Testis (tissue), 2 donors: ENCODE measurements at regions not wholly inside any gene's neighbourhood (a gene's known extent, or its start where the extent isn't known, plus 50 kb on each side); places are given as distances from the start of the nearest gene placed in this dataset.

Experiments used
- POLR2A ChIP-seq: fragments of 450-650 bp; IDR thresholded peaks from one replicate; pipeline ENCODE4 v1.6.1; 2017; ENCODE audit warnings: antibody characterized with exemption, mild to moderate bottlenecking, moderate library complexity
- TF ChIP-seq, protein P1 (sequence below), 3 experiments: fragments of 450-650 bp in 2 of 3; fragments of 200-600 bp in 1 of 3; sonication (generic) in 1 of 3; IDR thresholded peaks; one replicate each; pipeline ENCODE4 v1.5.1; 2016 to 2019; ENCODE audit warnings: antibody characterized with exemption in 3 of 3, mild to moderate bottlenecking in 2 of 3, moderate library complexity in 1 of 3

DNA sequence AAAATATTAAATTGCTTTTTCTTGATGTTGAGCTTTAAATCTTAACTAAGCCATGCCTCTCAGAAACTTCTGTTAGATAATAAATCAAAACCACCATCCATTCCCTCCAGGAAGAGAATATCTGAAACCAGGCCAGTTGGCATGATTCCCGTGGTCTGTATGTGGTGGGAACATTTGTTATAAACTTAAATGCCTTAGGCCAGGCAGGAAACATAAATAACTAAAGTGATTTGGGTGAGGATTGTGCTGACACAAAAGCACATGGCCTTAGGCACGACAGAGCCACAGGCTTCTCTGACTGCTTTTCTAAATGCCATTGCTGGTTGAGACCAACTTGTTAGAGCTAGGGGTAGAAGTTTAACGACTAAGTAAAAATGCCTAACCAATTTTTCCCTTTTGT is 255.9 kb downstream of the GABRG2 start:
- TF ChIP-seq, protein P1, sequence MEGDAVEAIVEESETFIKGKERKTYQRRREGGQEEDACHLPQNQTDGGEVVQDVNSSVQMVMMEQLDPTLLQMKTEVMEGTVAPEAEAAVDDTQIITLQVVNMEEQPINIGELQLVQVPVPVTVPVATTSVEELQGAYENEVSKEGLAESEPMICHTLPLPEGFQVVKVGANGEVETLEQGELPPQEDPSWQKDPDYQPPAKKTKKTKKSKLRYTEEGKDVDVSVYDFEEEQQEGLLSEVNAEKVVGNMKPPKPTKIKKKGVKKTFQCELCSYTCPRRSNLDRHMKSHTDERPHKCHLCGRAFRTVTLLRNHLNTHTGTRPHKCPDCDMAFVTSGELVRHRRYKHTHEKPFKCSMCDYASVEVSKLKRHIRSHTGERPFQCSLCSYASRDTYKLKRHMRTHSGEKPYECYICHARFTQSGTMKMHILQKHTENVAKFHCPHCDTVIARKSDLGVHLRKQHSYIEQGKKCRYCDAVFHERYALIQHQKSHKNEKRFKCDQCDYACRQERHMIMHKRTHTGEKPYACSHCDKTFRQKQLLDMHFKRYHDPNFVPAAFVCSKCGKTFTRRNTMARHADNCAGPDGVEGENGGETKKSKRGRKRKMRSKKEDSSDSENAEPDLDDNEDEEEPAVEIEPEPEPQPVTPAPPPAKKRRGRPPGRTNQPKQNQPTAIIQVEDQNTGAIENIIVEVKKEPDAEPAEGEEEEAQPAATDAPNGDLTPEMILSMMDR (IDR thresholded peaks at IDR 0.05) = no peak
- no peak for TF ChIP-seq POLR2A
